ENCODE measurements at regions not wholly inside any gene's neighbourhood (a gene's known extent, or its start where the extent isn't known, plus 50 kb on each side); places are given as distances from the start of the nearest gene placed in this dataset.

DNA sequence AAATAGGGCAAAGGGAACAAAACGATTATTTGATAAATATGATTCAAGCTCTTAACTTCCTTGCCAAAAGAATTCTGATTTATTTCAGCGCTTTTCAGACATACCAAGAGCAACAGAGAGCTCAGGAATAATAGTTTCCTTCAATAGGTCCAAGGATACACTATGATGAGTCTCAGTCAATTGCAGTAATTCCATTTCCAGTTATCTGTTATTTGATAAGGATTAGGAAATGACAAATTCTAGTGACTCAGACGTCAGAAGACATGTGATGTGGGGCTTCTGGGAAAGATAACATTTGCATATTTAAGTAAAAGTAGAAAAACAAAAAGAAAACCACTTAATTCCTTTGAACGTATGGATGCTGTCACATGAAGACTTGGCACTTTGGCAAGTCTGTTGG lies 1250.8 kb upstream of the CDH18 start:
- no peak overlapping the region for H2AFZ ChIP-seq (ENCODE audit: low read length)
- no peak overlapping the region for H3K4me2 ChIP-seq (ENCODE audit: low read depth, low read length)
- no peaks in the 10 kb centered on the region for H3K27me3 ChIP-seq (replicated peaks; ENCODE audit: insufficient read depth, low read length)
- no peaks in the 10 kb centered on the region for H3K4me1 ChIP-seq (ENCODE audit: low read length)
- H3F3A ChIP-seq (ENCODE audit: insufficient read depth, low read length) = no peaks in the 10 kb centered on the region
- H3K4me3 ChIP-seq (ENCODE audit: low read length) = no peak overlapping the region
- H3K36me3 ChIP-seq (replicated peaks; ENCODE audit: insufficient read depth, low read length) = no peaks in the 10 kb centered on the region
- H4K20me1 ChIP-seq (ENCODE audit: insufficient read depth, low read length) = no peaks in the 10 kb centered on the region
- no peak overlapping the region for H3K27ac ChIP-seq (ENCODE audit: low read length)
- DNase-seq = no peak
- H3K79me2 ChIP-seq (ENCODE audit: low read length) = no peaks in the 10 kb centered on the region
- H3K9me3 ChIP-seq (replicated peaks; ENCODE audit: insufficient read depth, low read length) = no peaks in the 10 kb centered on the region
- no peaks in the 10 kb centered on the region for H3K9me2 ChIP-seq (replicated peaks; ENCODE audit: insufficient read depth, low read length)
- TF ChIP-seq, protein P1, sequence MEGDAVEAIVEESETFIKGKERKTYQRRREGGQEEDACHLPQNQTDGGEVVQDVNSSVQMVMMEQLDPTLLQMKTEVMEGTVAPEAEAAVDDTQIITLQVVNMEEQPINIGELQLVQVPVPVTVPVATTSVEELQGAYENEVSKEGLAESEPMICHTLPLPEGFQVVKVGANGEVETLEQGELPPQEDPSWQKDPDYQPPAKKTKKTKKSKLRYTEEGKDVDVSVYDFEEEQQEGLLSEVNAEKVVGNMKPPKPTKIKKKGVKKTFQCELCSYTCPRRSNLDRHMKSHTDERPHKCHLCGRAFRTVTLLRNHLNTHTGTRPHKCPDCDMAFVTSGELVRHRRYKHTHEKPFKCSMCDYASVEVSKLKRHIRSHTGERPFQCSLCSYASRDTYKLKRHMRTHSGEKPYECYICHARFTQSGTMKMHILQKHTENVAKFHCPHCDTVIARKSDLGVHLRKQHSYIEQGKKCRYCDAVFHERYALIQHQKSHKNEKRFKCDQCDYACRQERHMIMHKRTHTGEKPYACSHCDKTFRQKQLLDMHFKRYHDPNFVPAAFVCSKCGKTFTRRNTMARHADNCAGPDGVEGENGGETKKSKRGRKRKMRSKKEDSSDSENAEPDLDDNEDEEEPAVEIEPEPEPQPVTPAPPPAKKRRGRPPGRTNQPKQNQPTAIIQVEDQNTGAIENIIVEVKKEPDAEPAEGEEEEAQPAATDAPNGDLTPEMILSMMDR (IDR thresholded peaks at IDR 0.05; ENCODE audit: low read length) = no peak
- TF ChIP-seq EZH2 (optimal IDR thresholded peaks at IDR 0.05; ENCODE audit: low read depth, low read length) = no peak
- no peak for TF ChIP-seq EZH2phosphoT487 (IDR thresholded peaks at IDR 0.05; ENCODE audit: low read length)
- H3K9ac ChIP-seq (ENCODE audit: low read length) = no peak overlapping the region

DNA sequence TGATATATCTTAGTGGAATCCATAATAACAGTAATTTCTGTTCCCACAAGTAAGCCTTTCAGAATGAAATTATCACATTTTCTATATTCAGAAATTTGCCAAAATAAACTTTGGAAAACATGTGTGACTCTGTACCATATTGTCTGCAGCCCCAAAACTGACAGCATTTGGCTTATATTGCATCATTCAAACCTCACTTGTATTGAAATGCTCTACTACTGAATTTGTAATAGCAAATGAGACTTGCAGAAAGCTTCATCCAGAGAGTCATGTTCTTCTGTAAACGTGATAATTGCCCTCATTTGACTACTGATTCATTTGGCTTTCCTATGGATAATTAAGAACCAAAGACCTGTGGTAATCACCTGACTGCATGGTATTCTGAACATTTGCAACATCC lies 1249.5 kb upstream of the CDH18 start:
- TF ChIP-seq EZH2phosphoT487 (IDR thresholded peaks at IDR 0.05; ENCODE audit: low read length) (no peak), EZH2 (optimal IDR thresholded peaks at IDR 0.05; ENCODE audit: low read depth, low read length) (no peak)
- TF ChIP-seq, protein P1 (IDR thresholded peaks at IDR 0.05; ENCODE audit: low read length) = no peak
- H3K9me2 ChIP-seq (replicated peaks; ENCODE audit: insufficient read depth, low read length) = no peaks in the 10 kb centered on the region
- no peak overlapping the region for H3K4me2 ChIP-seq (ENCODE audit: low read depth, low read length)
- no peaks in the 10 kb centered on the region for H3K27me3 ChIP-seq (replicated peaks; ENCODE audit: insufficient read depth, low read length)
- H3K79me2 ChIP-seq (ENCODE audit: low read length) = no peaks in the 10 kb centered on the region
- no peaks in the 10 kb centered on the region for H3K4me1 ChIP-seq (ENCODE audit: low read length)
- H3K4me3 ChIP-seq (ENCODE audit: low read length) = no peak overlapping the region
- no peak overlapping the region for H2AFZ ChIP-seq (ENCODE audit: low read length)
- no peak overlapping the region for H3K27ac ChIP-seq (ENCODE audit: low read length)
- no peak overlapping the region for H3K9ac ChIP-seq (ENCODE audit: low read length)
- no peaks in the 10 kb centered on the region for H3F3A ChIP-seq (ENCODE audit: insufficient read depth, low read length)
- H4K20me1 ChIP-seq (ENCODE audit: insufficient read depth, low read length) = no peaks in the 10 kb centered on the region
- no peaks in the 10 kb centered on the region for H3K9me3 ChIP-seq (replicated peaks; ENCODE audit: insufficient read depth, low read length)
- no peaks in the 10 kb centered on the region for H3K36me3 ChIP-seq (replicated peaks; ENCODE audit: insufficient read depth, low read length)
- no peak for DNase-seq

DNA sequence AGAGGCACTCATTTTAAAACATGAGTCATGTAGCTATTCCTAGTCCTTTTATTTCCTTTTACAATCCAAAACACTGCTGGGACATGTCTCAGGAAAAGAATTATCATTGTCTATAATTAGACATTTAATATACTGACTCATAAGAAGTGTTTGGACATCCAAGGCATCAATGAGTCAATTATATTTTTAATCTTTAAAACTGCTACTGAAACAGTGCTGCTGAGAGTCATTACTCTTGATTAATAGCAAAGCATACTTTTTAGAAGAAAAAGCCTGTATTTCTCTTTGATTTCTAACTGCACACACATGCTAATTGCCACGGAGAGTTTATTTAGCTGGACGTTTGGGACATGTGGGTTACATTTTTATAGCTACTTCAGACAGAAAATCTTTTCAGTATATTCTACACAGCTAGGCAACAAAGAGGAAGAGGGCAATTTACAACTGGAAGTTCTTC lies 1249.0 kb upstream of the CDH18 start:
- Histone ChIP-seq H3K9ac (ENCODE audit: low read length) (no peak overlapping the region), H3K4me2 (ENCODE audit: low read depth, low read length) (no peak overlapping the region), H3K27ac (ENCODE audit: low read length) (no peak overlapping the region), H3K79me2 (ENCODE audit: low read length) (no peaks in the 10 kb centered on the region), H3K36me3 (replicated peaks; ENCODE audit: insufficient read depth, low read length) (no peaks in the 10 kb centered on the region), H3K4me3 (ENCODE audit: low read length) (no peak overlapping the region), H3K27me3 (replicated peaks; ENCODE audit: insufficient read depth, low read length) (no peaks in the 10 kb centered on the region), H3K4me1 (ENCODE audit: low read length) (no peaks in the 10 kb centered on the region), H4K20me1 (ENCODE audit: insufficient read depth, low read length) (no peaks in the 10 kb centered on the region), H3F3A (ENCODE audit: insufficient read depth, low read length) (no peaks in the 10 kb centered on the region), H2AFZ (ENCODE audit: low read length) (no peak overlapping the region), H3K9me2 (replicated peaks; ENCODE audit: insufficient read depth, low read length) (no peaks in the 10 kb centered on the region), H3K9me3 (replicated peaks; ENCODE audit: insufficient read depth, low read length) (no peaks in the 10 kb centered on the region)
- no peak for DNase-seq
- TF ChIP-seq EZH2 (optimal IDR thresholded peaks at IDR 0.05; ENCODE audit: low read depth, low read length) (no peak), EZH2phosphoT487 (IDR thresholded peaks at IDR 0.05; ENCODE audit: low read length) (no peak)
- TF ChIP-seq, protein P1 (IDR thresholded peaks at IDR 0.05; ENCODE audit: low read length) = no peak

All from MM.1S (cell line).